Gastroesophageal sphincter (tissue), 4 donors: ENCODE measurements at regions not wholly inside any gene's neighbourhood (a gene's known extent, or its start where the extent isn't known, plus 50 kb on each side); places are given as distances from the start of the nearest gene placed in this dataset.

Source experiments
- ATAC-seq: fragments of 150-250 bp; one replicate; pipeline ENCODE4 v1.9.1; 2016; ENCODE audit warnings: mild to moderate bottlenecking, moderate library complexity
- H3K27ac ChIP-seq, 4 donors: fragments of 200-600 bp; sonication (generic) in 3 of 4; 1 replicate in 3 of 4; 2 replicates in 1 of 4; pipeline ENCODE4 v1.5.1; 2016 to 2019
- H3K27me3 ChIP-seq: fragments of 200-600 bp; sonication (generic); one replicate; pipeline ENCODE4 v1.5.1; 2019
- H3K36me3 ChIP-seq, 2 donors: fragments of 200-600 bp; sonication (generic); one replicate each; pipeline ENCODE4 v1.5.1; 2019; ENCODE audit warnings: control low read depth in 1 of 2
- H3K4me1 ChIP-seq, 3 donors: fragments of 200-600 bp; sonication (generic); 1 replicate in 2 of 3; 2 replicates in 1 of 3; pipeline ENCODE4 v1.5.1; 2016 to 2019; ENCODE audit warnings: control low read depth in 2 of 3
- H3K4me3 ChIP-seq, 2 donors: fragments of 200-600 bp; sonication (generic); one replicate each; pipeline ENCODE4 v1.5.1; 2019; ENCODE audit warnings: mild to moderate bottlenecking in 1 of 2, moderate library complexity in 1 of 2
- H3K9me3 ChIP-seq, 3 donors: fragments of 200-600 bp; sonication (generic); one replicate each; pipeline ENCODE4 v1.5.1; 2017 to 2019; ENCODE audit warnings: control low read depth in 2 of 3
- EP300 ChIP-seq: sonication (generic); formaldehyde crosslinking; IDR thresholded peaks from one replicate; pipeline ENCODE4 v1.6.1; 2017; ENCODE audit warnings: antibody characterized with exemption, mild to moderate bottlenecking
- POLR2A ChIP-seq, 2 donors: fragments of 450-650 bp; IDR thresholded peaks; one replicate each; pipeline ENCODE4 v1.6.1; 2017; ENCODE audit warnings: antibody characterized with exemption in 2 of 2, mild to moderate bottlenecking in 2 of 2, moderate library complexity in 1 of 2
- POLR2AphosphoS5 ChIP-seq: sonication (generic); formaldehyde crosslinking; IDR thresholded peaks from one replicate; pipeline ENCODE4 v1.6.1; 2017; ENCODE audit warnings: antibody characterized with exemption
- WGBS, 2 donors: methylation state at CpG; one replicate each; pipeline ENCODE4 v1.1.5; 2018; ENCODE audit warnings: low coverage in 1 of 2; 5-methylcytosine and 5-hydroxymethylcytosine counted together
- TF ChIP-seq, protein P1 (sequence below), 4 experiments: fragments of 200-600 bp in 2 of 4; fragments of 450-650 bp in 2 of 4; sonication (generic) in 1 of 4; IDR thresholded peaks; one replicate each; pipeline ENCODE4 v1.5.1; 2017 to 2019; ENCODE audit warnings: antibody characterized with exemption in 4 of 4, mild to moderate bottlenecking in 2 of 4, moderate library complexity in 2 of 4

DNA sequence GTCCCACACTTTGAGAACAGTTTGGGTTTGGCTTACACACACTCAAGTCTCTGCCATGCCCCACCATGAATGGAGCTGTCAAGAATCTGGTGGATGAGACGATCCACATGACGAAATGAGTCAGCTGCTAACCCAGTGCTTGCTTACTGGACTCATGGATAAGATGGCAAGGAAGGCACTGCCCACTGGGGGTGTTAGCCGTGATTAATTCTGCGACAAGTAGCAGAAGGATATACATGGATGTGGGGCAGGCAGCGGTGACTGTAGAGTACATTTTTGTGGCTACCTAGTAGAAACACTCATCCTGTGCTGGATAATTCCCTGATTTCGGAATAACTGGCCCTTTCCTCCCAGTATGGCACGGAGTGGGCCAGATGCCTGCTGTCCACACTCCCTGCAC, 77.5 kb downstream of the SPATA31C2 start:
- no peak for ATAC-seq
- TF ChIP-seq POLR2A (IDR thresholded peaks at IDR 0.05) (no peak), POLR2AphosphoS5 (no peak), EP300 (no peak)
- TF ChIP-seq, protein P1, sequence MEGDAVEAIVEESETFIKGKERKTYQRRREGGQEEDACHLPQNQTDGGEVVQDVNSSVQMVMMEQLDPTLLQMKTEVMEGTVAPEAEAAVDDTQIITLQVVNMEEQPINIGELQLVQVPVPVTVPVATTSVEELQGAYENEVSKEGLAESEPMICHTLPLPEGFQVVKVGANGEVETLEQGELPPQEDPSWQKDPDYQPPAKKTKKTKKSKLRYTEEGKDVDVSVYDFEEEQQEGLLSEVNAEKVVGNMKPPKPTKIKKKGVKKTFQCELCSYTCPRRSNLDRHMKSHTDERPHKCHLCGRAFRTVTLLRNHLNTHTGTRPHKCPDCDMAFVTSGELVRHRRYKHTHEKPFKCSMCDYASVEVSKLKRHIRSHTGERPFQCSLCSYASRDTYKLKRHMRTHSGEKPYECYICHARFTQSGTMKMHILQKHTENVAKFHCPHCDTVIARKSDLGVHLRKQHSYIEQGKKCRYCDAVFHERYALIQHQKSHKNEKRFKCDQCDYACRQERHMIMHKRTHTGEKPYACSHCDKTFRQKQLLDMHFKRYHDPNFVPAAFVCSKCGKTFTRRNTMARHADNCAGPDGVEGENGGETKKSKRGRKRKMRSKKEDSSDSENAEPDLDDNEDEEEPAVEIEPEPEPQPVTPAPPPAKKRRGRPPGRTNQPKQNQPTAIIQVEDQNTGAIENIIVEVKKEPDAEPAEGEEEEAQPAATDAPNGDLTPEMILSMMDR (IDR thresholded peaks at IDR 0.05): no peak

DNA sequence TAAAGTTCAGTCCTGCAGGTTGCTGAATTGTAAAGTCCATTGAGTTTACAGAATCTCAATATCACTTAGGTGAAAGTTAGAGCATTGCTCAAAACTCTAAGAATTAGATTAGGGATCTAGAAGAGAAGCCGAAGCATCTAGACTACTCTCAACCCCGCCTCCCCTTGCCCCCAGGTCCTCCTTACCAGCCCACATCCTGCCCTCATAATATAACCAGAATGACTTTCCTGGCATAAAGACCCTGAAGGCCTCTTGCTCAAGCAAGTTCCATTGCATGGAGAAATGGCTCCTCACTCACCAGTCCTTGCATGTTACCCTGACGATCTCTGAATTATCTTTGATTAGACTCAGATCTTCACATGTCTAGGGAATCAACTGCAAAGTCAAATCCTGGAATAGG, 78.8 kb downstream of the SPATA31C2 start:
- no peaks in the 10 kb centered on the region for H3K4me1 ChIP-seq
- ATAC-seq: no peak
- no peak overlapping the region for H3K27ac ChIP-seq

More for the DNA sequence above, 77.5 kb downstream of the SPATA31C2 start:
- Histone ChIP-seq H3K27me3 (no peaks in the 10 kb centered on the region), H3K4me1 (no peaks in the 10 kb centered on the region), H3K4me3 (no peak overlapping the region), H3K27ac (no peak overlapping the region), H3K9me3 (no peaks in the 10 kb centered on the region), H3K36me3 (no peaks in the 10 kb centered on the region)
- 87 to 97% methylated on average over 4 to 5 of the region's 7 CpGs for WGBS, 2 donors

DNA sequence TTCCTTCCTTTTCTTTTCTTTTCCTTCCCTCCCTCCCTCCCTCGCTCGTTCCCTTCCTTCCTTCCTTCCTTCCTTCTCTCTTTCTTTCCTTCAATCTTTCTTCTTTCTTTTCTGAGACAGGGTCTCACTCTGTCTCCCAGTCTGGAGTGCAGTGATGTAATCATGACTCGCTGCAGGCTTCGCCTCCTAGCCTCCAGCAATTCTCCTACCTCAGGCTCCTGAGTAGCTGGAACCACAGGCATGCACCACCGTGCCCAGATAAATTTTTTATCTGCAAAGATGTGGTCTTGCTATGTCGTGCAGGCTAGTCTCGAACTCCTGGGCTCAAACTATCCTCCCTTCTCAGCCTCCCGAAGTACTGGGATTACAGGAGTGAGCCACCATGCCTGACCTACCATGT, 81.4 kb downstream of the SPATA31C2 start:
- Histone ChIP-seq H3K27ac (no peak overlapping the region), H3K4me1 (no peaks in the 10 kb centered on the region), H3K27me3 (no peaks in the 10 kb centered on the region), H3K36me3 (no peaks in the 10 kb centered on the region), H3K9me3 (no peaks in the 10 kb centered on the region), H3K4me3 (no peak overlapping the region)
- WGBS, 2 donors: 69 to 81% methylated on average over 5 to 7 of the region's 8 CpGs
- TF ChIP-seq POLR2A (IDR thresholded peaks at IDR 0.05): no peak
- TF ChIP-seq POLR2AphosphoS5: no peak
- TF ChIP-seq, protein P1 (IDR thresholded peaks at IDR 0.05): no peak
- TF ChIP-seq EP300: no peak
- no peak for ATAC-seq

More for the DNA sequence above, 78.8 kb downstream of the SPATA31C2 start:
- 82 to 90% methylated on average over 3 of the region's 3 CpGs for WGBS, 2 donors
- TF ChIP-seq, protein P1 (IDR thresholded peaks at IDR 0.05): no peak
- TF ChIP-seq POLR2AphosphoS5: no peak
- TF ChIP-seq POLR2A (IDR thresholded peaks at IDR 0.05): no peak
- TF ChIP-seq EP300: no peak
- Histone ChIP-seq H3K4me3 (no peak overlapping the region), H3K36me3 (no peaks in the 10 kb centered on the region), H3K27me3 (no peaks in the 10 kb centered on the region), H3K9me3 (no peaks in the 10 kb centered on the region)

DNA sequence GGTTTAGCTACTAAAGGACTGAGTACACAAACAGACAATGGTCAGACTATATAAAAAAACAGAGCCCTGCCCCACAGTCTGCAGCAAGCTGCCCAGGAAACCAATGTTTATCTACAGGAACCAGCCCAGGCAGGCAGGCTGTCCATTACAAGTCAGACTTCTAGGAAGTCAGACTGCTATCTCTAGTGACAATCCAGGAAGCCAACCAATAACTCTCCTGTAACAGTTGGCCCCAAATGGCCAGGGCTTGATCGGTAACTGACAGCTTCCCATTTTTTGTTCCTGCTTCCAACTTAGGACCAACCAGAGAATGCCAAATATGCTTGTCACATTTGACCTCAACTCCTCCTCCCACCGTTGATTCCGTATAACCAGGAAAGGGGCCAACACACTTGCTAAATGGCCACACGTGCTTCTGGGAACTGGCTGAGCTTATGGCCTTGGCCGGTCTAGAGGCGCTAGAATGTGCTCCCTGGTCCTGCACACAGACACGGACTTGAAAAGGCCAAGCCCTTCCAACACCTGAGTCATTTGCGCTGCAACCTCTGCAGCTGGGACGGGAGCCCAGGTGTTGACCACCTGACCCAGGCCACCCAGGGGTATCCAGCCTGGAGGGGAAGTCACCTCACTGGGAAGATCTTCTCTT, 79.6 kb upstream of the CDK20 start:
- no peak for ATAC-seq
- Histone ChIP-seq H3K4me1 (no peaks in the 10 kb centered on the region), H3K9me3 (no peaks in the 10 kb centered on the region), H3K27me3 (no peaks in the 10 kb centered on the region), H3K4me3 (no peak overlapping the region), H3K27ac (no peak overlapping the region), H3K36me3 (no peaks in the 10 kb centered on the region)
- WGBS, 2 donors: 71% methylated on average over 3 of the region's 9 CpGs; no CpG with 5 or more reads in 1 of the 2 donors
- TF ChIP-seq EP300 (no peak), POLR2AphosphoS5 (no peak), POLR2A (IDR thresholded peaks at IDR 0.05) (no peak)
- TF ChIP-seq, protein P1 (IDR thresholded peaks at IDR 0.05): no peak

DNA sequence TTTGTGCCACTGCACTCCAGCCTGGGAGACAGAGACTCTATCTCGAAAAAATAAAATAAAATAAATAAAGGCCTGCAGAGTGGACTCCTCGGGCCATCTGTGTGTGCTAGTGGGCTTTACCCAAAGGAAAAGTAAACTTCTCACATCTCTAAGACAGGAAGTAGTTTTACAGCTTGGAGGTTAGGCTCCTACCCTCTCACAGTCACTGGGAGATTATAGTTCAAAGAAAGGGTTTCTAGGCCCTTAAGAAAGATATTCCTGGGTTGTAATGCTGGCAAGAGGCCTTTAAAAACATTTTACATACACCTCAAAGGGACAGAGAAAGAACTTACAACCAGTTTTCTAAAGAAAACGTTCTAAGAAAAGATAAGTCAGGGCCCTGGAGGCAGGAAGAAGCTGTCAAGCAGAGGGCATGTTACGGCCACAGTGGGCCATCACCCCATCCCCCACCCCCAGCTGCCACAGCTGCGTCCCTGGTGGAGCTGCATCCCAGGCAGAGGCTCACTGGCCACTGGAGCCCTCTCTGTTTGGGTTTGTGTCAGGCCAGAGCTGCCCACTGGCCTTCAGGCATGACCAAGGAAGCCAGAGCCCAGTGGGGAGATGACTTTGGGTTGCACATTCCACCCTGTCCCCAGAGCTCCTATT, 78.1 kb upstream of the CDK20 start:
- no peak for TF ChIP-seq POLR2A (IDR thresholded peaks at IDR 0.05)
- no peak for TF ChIP-seq POLR2AphosphoS5
- TF ChIP-seq, protein P1 (IDR thresholded peaks at IDR 0.05): no peak
- no peak for TF ChIP-seq EP300
- ATAC-seq: no peak
- WGBS, 2 donors: 43 to 57% methylated on average over 4 to 5 of the region's 5 CpGs
- Histone ChIP-seq H3K27ac (no peak overlapping the region), H3K4me1 (no peaks in the 10 kb centered on the region), H3K27me3 (no peaks in the 10 kb centered on the region), H3K36me3 (no peaks in the 10 kb centered on the region), H3K4me3 (no peak overlapping the region), H3K9me3 (no peaks in the 10 kb centered on the region)
